Endothelial cell of umbilical vein (primary cell): ENCODE measurements at regions not wholly inside any gene's neighbourhood (a gene's known extent, or its start where the extent isn't known, plus 50 kb on each side); places are given as distances from the start of the nearest gene placed in this dataset.

Source experiments
- BruUV-seq: library from RNA; stranded (reverse); fragments of 400-500 nt; replicated peaks from 2 replicates; lab custom pipeline; 2021; lab: Mats Ljungman, UMichigan
- CTCF ChIA-PET: fragments of 300-600, 350-600 bp; sonication (Branson Sonifier 250); formaldehyde crosslinking; loops from one replicate; lab custom pipeline; 2021; ENCODE audit warnings: antibody characterized with exemption, inconsistent platforms; lab: Charles Lee
- POLR2A ChIA-PET: fragments of 300-600, 350-600 bp; sonication (Branson Sonifier 250); formaldehyde crosslinking; loops from one replicate; lab custom pipeline; 2021; ENCODE audit warnings: antibody characterized with exemption, inconsistent platforms; lab: Charles Lee
- DNase-seq: peaks from one replicate; pipeline ENCODE4 v3.0.0-alpha.2; 2011; ENCODE audit warnings: low read depth, low spot score
- FAIRE-seq: peaks from 2 replicates; lab custom pipeline; 2011; peaks lifted over from hg19 to GRCh38; lab: Jason Lieb, UNC
- H2AFZ ChIP-seq: 2 replicates; pipeline ENCODE4 v1.6.0; 2012; ENCODE audit warnings: low read depth, low read length, control low read depth, inconsistent platforms
- H3K27ac ChIP-seq: 2 replicates; pipeline ENCODE4 v1.5.1; 2011; ENCODE audit warnings: low read depth, mild to moderate bottlenecking, control low read depth, low read length, moderate library complexity; ENCODE audit not compliant: insufficient read depth
- H3K27me3 ChIP-seq, 2 experiments: 2 replicates each; pipeline versions ENCODE4 v1.6.0 to v1.6.1; 2011; ENCODE audit warnings: low read length in 2 of 2, mixed read lengths in 1 of 2; ENCODE audit not compliant: control insufficient read depth in 2 of 2, insufficient read depth in 2 of 2
- H3K36me3 ChIP-seq, 2 experiments: 2 replicates in 1 of 2; 3 replicates in 1 of 2; pipeline ENCODE4 v1.5.1; 2011; ENCODE audit warnings: low read length in 2 of 2, mild to moderate bottlenecking in 1 of 2, moderate library complexity in 1 of 2; ENCODE audit not compliant: control insufficient read depth in 2 of 2, insufficient read depth in 2 of 2; ENCODE audit errors: extremely low read depth in 1 of 2
- H3K4me1 ChIP-seq: 3 replicates; pipeline ENCODE4 v1.5.1; 2011; ENCODE audit warnings: mild to moderate bottlenecking, low read length; ENCODE audit not compliant: control insufficient read depth, insufficient read depth; ENCODE audit errors: extremely low read depth
- H3K4me2 ChIP-seq: 2 replicates; pipeline ENCODE4 v1.6.1; 2011; ENCODE audit warnings: low read length, control low read depth, mixed read lengths; ENCODE audit not compliant: insufficient read depth
- H3K4me3 ChIP-seq, 3 experiments: fragments of 200-600 bp in 1 of 3; sonication (generic), shearing (Covaris generic) in 1 of 3; replicated peaks in 1 of 3; 2 replicates each; pipeline ENCODE4 v1.5.1; 2011 to 2016; ENCODE audit warnings: control low read depth in 3 of 3, low read length in 3 of 3, mild to moderate bottlenecking in 2 of 3, inconsistent platforms in 1 of 3, low read depth in 1 of 3, moderate library complexity in 1 of 3; ENCODE audit not compliant: insufficient read depth in 1 of 3
- H3K79me2 ChIP-seq: 2 replicates; pipeline ENCODE4 v1.6.0; 2012; ENCODE audit warnings: low read length, inconsistent platforms; ENCODE audit not compliant: control insufficient read depth, insufficient read depth
- H3K9ac ChIP-seq: replicated peaks from 2 replicates; pipeline ENCODE3; 2011; ENCODE audit warnings: low read length, control low read depth; ENCODE audit not compliant: insufficient read depth; ENCODE audit errors: extremely low read depth
- H3K9me1 ChIP-seq: replicated peaks from 3 replicates; pipeline ENCODE4 v1.6.0; 2011; ENCODE audit warnings: mild to moderate bottlenecking, low read length; ENCODE audit not compliant: control insufficient read depth, insufficient read depth; ENCODE audit errors: extremely low read depth
- H3K9me3 ChIP-seq: replicated peaks from 2 replicates; pipeline ENCODE4 v1.5.1; 2012; ENCODE audit warnings: low read length, inconsistent platforms; ENCODE audit not compliant: control insufficient read depth, insufficient read depth
- H4K20me1 ChIP-seq: replicated peaks from 2 replicates; pipeline ENCODE3; 2011; ENCODE audit warnings: mild to moderate bottlenecking, low read length; ENCODE audit not compliant: control insufficient read depth, insufficient read depth; ENCODE audit errors: extremely low read depth
- CTCF ChIP-seq, 2 donors: IDR thresholded peaks; 1 replicate in 1 of 2; 2 replicates in 1 of 2; pipeline ENCODE4 v1.5.1; 2011; ENCODE audit warnings: low read length in 2 of 2, mild to moderate bottlenecking in 2 of 2, moderate library complexity in 2 of 2, control low read depth in 1 of 2, inconsistent platforms in 1 of 2, low read depth in 1 of 2; ENCODE audit not compliant: insufficient read depth in 1 of 2; ENCODE audit errors: extremely low read depth in 1 of 2
- EZH2 ChIP-seq: IDR thresholded peaks from 2 replicates; pipeline ENCODE4 v1.6.1; 2012; ENCODE audit warnings: borderline replicate concordance, low read depth, mild to moderate bottlenecking, moderate library complexity, low read length, inconsistent platforms; ENCODE audit not compliant: severe bottlenecking
- FOS ChIP-seq: IDR thresholded peaks from 2 replicates; pipeline ENCODE4 v1.6.1; 2011; ENCODE audit warnings: mild to moderate bottlenecking, low read length, moderate library complexity, borderline replicate concordance; ENCODE audit not compliant: insufficient read depth
- GATA2 ChIP-seq: IDR thresholded peaks from 2 replicates; pipeline ENCODE4 v1.7.0; 2011; ENCODE audit warnings: low read depth, mild to moderate bottlenecking, moderate library complexity, mixed read lengths, low read length; ENCODE audit not compliant: insufficient read length, insufficient read depth
- JUN ChIP-seq: IDR thresholded peaks from 2 replicates; pipeline ENCODE4 v1.6.1; 2011; ENCODE audit warnings: borderline replicate concordance, low read depth; ENCODE audit not compliant: insufficient read length, insufficient read depth
- MAX ChIP-seq: IDR thresholded peaks from 2 replicates; pipeline ENCODE4 v1.6.1; 2011; ENCODE audit not compliant: insufficient read depth, insufficient read length
- MYC ChIP-seq: IDR thresholded peaks from one replicate; pipeline ENCODE4 v1.6.1; 2011; ENCODE audit warnings: mild to moderate bottlenecking, low read depth, low read length
- POLR2A ChIP-seq: IDR thresholded peaks from 2 replicates; pipeline ENCODE4 v1.6.1; 2012; ENCODE audit warnings: low read depth, mild to moderate bottlenecking, control low read depth, low read length
- POLR2AphosphoS5 ChIP-seq: IDR thresholded peaks from 2 replicates; pipeline ENCODE4 v1.6.1; 2012; ENCODE audit warnings: low read depth, mild to moderate bottlenecking, control low read depth, low read length, moderate library complexity; ENCODE audit not compliant: insufficient read depth
- dilution Hi-C: fragments of 300-500 bp; cut with MboI; formaldehyde crosslinking; loops from one replicate; pipeline ENCODE4 v1.15.0; 2019; ENCODE audit warnings: low sequenced_read_pairs; ENCODE audit not compliant: extremely low pct_ligation_motif_present
- intact Hi-C: fragments of 100-400 bp; cut with micrococcal nuclease; formaldehyde crosslinking; loops from one replicate; pipeline ENCODE4 v1.10.0; 2022

GRCh38 chr10:58052772-58053171 lies 214.9 kb downstream of the IPMK start:
- Histone ChIP-seq H3K9me1 (no peaks in the 10 kb centered on the region), H3K9me3 (no peaks in the 10 kb centered on the region), H3K4me3 (no peak overlapping the region), H4K20me1 (no peaks in the 10 kb centered on the region), H2AFZ (no peak overlapping the region), H3K9ac (no peak overlapping the region), H3K79me2 (no peaks in the 10 kb centered on the region), H3K27me3 (no peaks in the 10 kb centered on the region), H3K36me3 (no peaks in the 10 kb centered on the region), H3K4me1 (no peaks in the 10 kb centered on the region), H3K27ac (no peak overlapping the region), H3K4me2 (no peak overlapping the region)
- intact Hi-C loops: no loop called here
- FAIRE-seq (no peak), DNase-seq (no peak)
- ChIA-PET POLR2A (no interaction called here), CTCF (interaction anchor here (1.2 kb wide), 1 partner anchor 13 kb away, joined by 3 read pairs; no protein-coding TSS in a partner anchor)
- TF ChIP-seq POLR2A: no peak
- TF ChIP-seq MAX: no peak
- TF ChIP-seq GATA2: no peak
- TF ChIP-seq JUN: no peak
- TF ChIP-seq POLR2AphosphoS5: no peak
- TF ChIP-seq MYC: no peak
- TF ChIP-seq FOS: no peak
- TF ChIP-seq EZH2: no peak
- TF ChIP-seq CTCF (IDR thresholded peaks at IDR 0.05; ENCODE audit: extremely low read depth in 1 of 2, insufficient read depth in 1 of 2, low read depth in 1 of 2, low read length in 2 of 2): no peak
- BruUV-seq: no TSS peak
- dilution Hi-C loops: loop anchor here (25.0 kb wide), 1 partner anchor 715 kb away; no protein-coding TSS in a partner anchor
